Vagina (tissue), 2 donors: ENCODE measurements at regions not wholly inside any gene's neighbourhood (a gene's known extent, or its start where the extent isn't known, plus 50 kb on each side); places are given as distances from the start of the nearest gene placed in this dataset.

Source experiments
- POLR2A ChIP-seq, 2 donors: fragments of 450-650 bp; IDR thresholded peaks; one replicate each; pipeline ENCODE4 v1.6.1; 2017; ENCODE audit warnings: antibody characterized with exemption in 2 of 2, mild to moderate bottlenecking in 2 of 2, moderate library complexity in 2 of 2
- TF ChIP-seq, protein P1 (sequence below), 3 experiments: fragments of 450-650 bp in 2 of 3; fragments of 200-600 bp in 1 of 3; sonication (generic) in 1 of 3; IDR thresholded peaks; one replicate each; pipeline ENCODE4 v1.5.1; 2017 to 2019; ENCODE audit warnings: antibody characterized with exemption in 3 of 3, mild to moderate bottlenecking in 2 of 3, moderate library complexity in 2 of 3

DNA sequence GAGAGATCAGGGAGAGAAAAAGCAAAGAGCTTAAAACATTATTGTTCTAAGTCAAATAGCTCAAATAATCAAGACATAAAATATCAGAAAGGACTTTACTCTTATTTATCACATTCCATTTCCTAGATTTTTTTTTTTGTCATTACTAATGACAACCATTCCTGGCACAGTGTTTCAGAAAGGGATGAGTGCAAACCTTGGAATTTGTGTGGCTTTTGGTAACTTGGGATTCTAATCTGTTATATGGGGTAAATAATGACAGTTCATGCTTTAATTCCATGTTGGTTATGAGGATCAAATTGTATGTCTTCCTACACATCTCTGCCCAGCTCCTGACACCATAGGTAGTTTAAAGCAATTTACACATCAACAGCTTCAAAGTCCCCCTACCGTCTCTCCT, 358.4 kb upstream of the ADGRL4 start:
- TF ChIP-seq, protein P1, sequence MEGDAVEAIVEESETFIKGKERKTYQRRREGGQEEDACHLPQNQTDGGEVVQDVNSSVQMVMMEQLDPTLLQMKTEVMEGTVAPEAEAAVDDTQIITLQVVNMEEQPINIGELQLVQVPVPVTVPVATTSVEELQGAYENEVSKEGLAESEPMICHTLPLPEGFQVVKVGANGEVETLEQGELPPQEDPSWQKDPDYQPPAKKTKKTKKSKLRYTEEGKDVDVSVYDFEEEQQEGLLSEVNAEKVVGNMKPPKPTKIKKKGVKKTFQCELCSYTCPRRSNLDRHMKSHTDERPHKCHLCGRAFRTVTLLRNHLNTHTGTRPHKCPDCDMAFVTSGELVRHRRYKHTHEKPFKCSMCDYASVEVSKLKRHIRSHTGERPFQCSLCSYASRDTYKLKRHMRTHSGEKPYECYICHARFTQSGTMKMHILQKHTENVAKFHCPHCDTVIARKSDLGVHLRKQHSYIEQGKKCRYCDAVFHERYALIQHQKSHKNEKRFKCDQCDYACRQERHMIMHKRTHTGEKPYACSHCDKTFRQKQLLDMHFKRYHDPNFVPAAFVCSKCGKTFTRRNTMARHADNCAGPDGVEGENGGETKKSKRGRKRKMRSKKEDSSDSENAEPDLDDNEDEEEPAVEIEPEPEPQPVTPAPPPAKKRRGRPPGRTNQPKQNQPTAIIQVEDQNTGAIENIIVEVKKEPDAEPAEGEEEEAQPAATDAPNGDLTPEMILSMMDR (IDR thresholded peaks at IDR 0.05), result no peak
- TF ChIP-seq POLR2A (IDR thresholded peaks at IDR 0.05), result no peak
